HEK293 (cell line): ENCODE measurements at regions not wholly inside any gene's neighbourhood (a gene's known extent, or its start where the extent isn't known, plus 50 kb on each side); places are given as distances from the start of the nearest gene placed in this dataset.

Source experiments
- CTCF ChIA-PET: fragments of 350-600 bp; formaldehyde crosslinking; extraction: SDS; loops from one replicate; lab custom pipeline; 2021; ENCODE audit warnings: antibody characterized with exemption; lab: Yijun Ruan, JAX
- POLR2A ChIA-PET: fragments of 300-600 bp; formaldehyde crosslinking; extraction: SDS; loops from one replicate; lab custom pipeline; 2020; ENCODE audit warnings: antibody characterized with exemption, inconsistent platforms; lab: Yijun Ruan, JAX
- H3K27ac ChIP-seq: fragments of 200-500 bp; sonication (Bioruptor generic); 2 replicates; pipeline ENCODE4 v1.5.1; 2014; ENCODE audit warnings: low read depth, low read length, control low read depth, inconsistent platforms; ENCODE audit errors: extremely low read depth
- H3K36me3 ChIP-seq, 2 experiments: fragments of 200-500 bp in 1 of 2; sonication (Bioruptor generic) in 1 of 2; 1 replicate in 1 of 2; 2 replicates in 1 of 2; pipeline ENCODE4 v1.5.1; 2014 to 2017; ENCODE audit warnings: inconsistent platforms in 2 of 2, low read length in 2 of 2; ENCODE audit not compliant: control insufficient read depth in 2 of 2, insufficient read depth in 1 of 2
- H3K4me1 ChIP-seq: fragments of 200-500 bp; sonication (Bioruptor generic); 2 replicates; pipeline ENCODE4 v1.5.1; 2014; ENCODE audit warnings: mild to moderate bottlenecking, low read length, inconsistent platforms; ENCODE audit not compliant: control insufficient read depth, insufficient read depth
- H3K4me3 ChIP-seq: 2 replicates; pipeline ENCODE4 v1.5.1; 2011; ENCODE audit warnings: low read depth, mild to moderate bottlenecking, control low read depth, low read length, moderate library complexity
- H3K9me3 ChIP-seq: fragments of 200-500 bp; sonication (Bioruptor generic); 2 replicates; pipeline ENCODE4 v1.5.1; 2014; ENCODE audit warnings: low read depth, low read length, inconsistent platforms; ENCODE audit not compliant: control insufficient read depth, insufficient read depth
- GFI1B ChIP-seq: fragments of 450-650 bp; formaldehyde crosslinking; IDR thresholded peaks from 2 replicates; pipeline ENCODE4 v1.5.1; 2016; ENCODE audit warnings: missing biosample characterization, missing genetic modification characterization
- GLI2 ChIP-seq: fragments of 450-650 bp; formaldehyde crosslinking; IDR thresholded peaks from 2 replicates; pipeline ENCODE4; 2017; ENCODE audit warnings: missing biosample characterization, missing genetic modification characterization, low read depth, borderline replicate concordance
- KLF17 ChIP-seq: fragments of 450-650 bp; formaldehyde crosslinking; IDR thresholded peaks from 2 replicates; pipeline ENCODE4 v1.5.1; 2016; ENCODE audit warnings: missing biosample characterization, missing genetic modification characterization
- PATZ1 ChIP-seq: fragments of 450-650 bp; formaldehyde crosslinking; IDR thresholded peaks from 2 replicates; pipeline ENCODE4 v1.5.1; 2016; ENCODE audit warnings: missing biosample characterization, missing genetic modification characterization
- RBAK ChIP-seq: fragments of 450-650 bp; formaldehyde crosslinking; IDR thresholded peaks from 2 replicates; pipeline ENCODE4 v1.5.1; 2016; ENCODE audit warnings: missing biosample characterization, missing genetic modification characterization
- SALL2 ChIP-seq: fragments of 450-650 bp; formaldehyde crosslinking; IDR thresholded peaks from 2 replicates; pipeline ENCODE4 v1.5.0; 2017; ENCODE audit warnings: missing biosample characterization, mild to moderate bottlenecking, missing genetic modification characterization, borderline replicate concordance
- ZBTB7A ChIP-seq: fragments of 450-650 bp; formaldehyde crosslinking; IDR thresholded peaks from 2 replicates; pipeline ENCODE4 v1.5.1; 2016; ENCODE audit warnings: low read depth, missing biosample characterization, missing genetic modification characterization
- ZBTB8A ChIP-seq: fragments of 450-650 bp; formaldehyde crosslinking; IDR thresholded peaks from 2 replicates; pipeline ENCODE4 v1.5.1; 2016; ENCODE audit warnings: missing biosample characterization, missing genetic modification characterization
- ZFHX2 ChIP-seq: fragments of 450-650 bp; formaldehyde crosslinking; conservative IDR thresholded peaks from 2 replicates; pipeline ENCODE4 v1.5.1; 2016; ENCODE audit warnings: missing biosample characterization, missing genetic modification characterization
- ZNF148 ChIP-seq: fragments of 450-650 bp; formaldehyde crosslinking; IDR thresholded peaks from 2 replicates; pipeline ENCODE4 v1.5.0; 2017; ENCODE audit warnings: missing biosample characterization, missing genetic modification characterization, borderline replicate concordance
- ZNF157 ChIP-seq: fragments of 450-650 bp; formaldehyde crosslinking; IDR thresholded peaks from 2 replicates; pipeline ENCODE4 v1.5.1; 2016; ENCODE audit warnings: missing biosample characterization, missing genetic modification characterization
- ZNF16 ChIP-seq: fragments of 450-650 bp; formaldehyde crosslinking; IDR thresholded peaks from 2 replicates; pipeline ENCODE4 v1.5.1; 2016; ENCODE audit warnings: low read depth, missing biosample characterization, missing genetic modification characterization
- ZNF169 ChIP-seq: fragments of 450-650 bp; formaldehyde crosslinking; IDR thresholded peaks from 2 replicates; pipeline ENCODE4 v1.5.1; 2016; ENCODE audit warnings: missing biosample characterization, missing genetic modification characterization
- ZNF223 ChIP-seq: fragments of 450-650 bp; formaldehyde crosslinking; IDR thresholded peaks from 2 replicates; pipeline ENCODE4 v1.5.1; 2016; ENCODE audit warnings: missing biosample characterization, missing genetic modification characterization
- ZNF341 ChIP-seq: fragments of 450-650 bp; formaldehyde crosslinking; IDR thresholded peaks from 2 replicates; pipeline ENCODE4; 2016; ENCODE audit warnings: low read depth, missing biosample characterization, missing genetic modification characterization
- ZNF350 ChIP-seq: fragments of 450-650 bp; formaldehyde crosslinking; IDR thresholded peaks from 2 replicates; pipeline ENCODE4 v1.5.0; 2017; ENCODE audit warnings: missing biosample characterization, mild to moderate bottlenecking, missing genetic modification characterization
- ZNF366 ChIP-seq: fragments of 450-650 bp; formaldehyde crosslinking; conservative IDR thresholded peaks from 2 replicates; pipeline ENCODE4 v1.5.1; 2016; ENCODE audit warnings: missing biosample characterization, missing genetic modification characterization
- ZNF521 ChIP-seq: fragments of 450-650 bp; formaldehyde crosslinking; IDR thresholded peaks from 2 replicates; pipeline ENCODE4 v1.5.1; 2017; ENCODE audit warnings: missing biosample characterization, mild to moderate bottlenecking, missing genetic modification characterization
- ZNF560 ChIP-seq: fragments of 450-650 bp; formaldehyde crosslinking; IDR thresholded peaks from 2 replicates; pipeline ENCODE4 v1.5.1; 2017; ENCODE audit warnings: missing biosample characterization, missing genetic modification characterization, borderline replicate concordance
- ZNF571 ChIP-seq: fragments of 450-650 bp; formaldehyde crosslinking; IDR thresholded peaks from 2 replicates; pipeline ENCODE4 v1.5.0; 2017; ENCODE audit warnings: missing biosample characterization, missing genetic modification characterization
- ZNF629 ChIP-seq: fragments of 450-650 bp; formaldehyde crosslinking; IDR thresholded peaks from 2 replicates; pipeline ENCODE4 v1.5.1; 2017; ENCODE audit warnings: missing biosample characterization, missing genetic modification characterization
- ZNF654 ChIP-seq: fragments of 450-650 bp; formaldehyde crosslinking; IDR thresholded peaks from 2 replicates; pipeline ENCODE4 v1.5.1; 2016; ENCODE audit warnings: low read depth, missing biosample characterization, missing genetic modification characterization
- ZNF660 ChIP-seq: fragments of 450-650 bp; IDR thresholded peaks from 2 replicates; pipeline ENCODE4 v1.5.1; 2018; ENCODE audit warnings: missing biosample characterization, mild to moderate bottlenecking, missing genetic modification characterization
- ZNF704 ChIP-seq: fragments of 450-650 bp; formaldehyde crosslinking; IDR thresholded peaks from 2 replicates; pipeline ENCODE4 v1.5.1; 2016; ENCODE audit warnings: missing biosample characterization, missing genetic modification characterization
- ZNF747 ChIP-seq: fragments of 450-650 bp; formaldehyde crosslinking; IDR thresholded peaks from 2 replicates; pipeline ENCODE4 v1.5.1; 2016; ENCODE audit warnings: missing biosample characterization, missing genetic modification characterization
- ZNF776 ChIP-seq: fragments of 450-650 bp; formaldehyde crosslinking; IDR thresholded peaks from 2 replicates; pipeline ENCODE4 v1.5.0; 2017; ENCODE audit warnings: missing biosample characterization, missing genetic modification characterization, borderline replicate concordance
- ZNF837 ChIP-seq: fragments of 450-650 bp; formaldehyde crosslinking; IDR thresholded peaks from 2 replicates; pipeline ENCODE4 v1.5.1; 2016; ENCODE audit warnings: missing biosample characterization, missing genetic modification characterization
- ZSCAN16 ChIP-seq: fragments of 450-650 bp; formaldehyde crosslinking; IDR thresholded peaks from 2 replicates; pipeline ENCODE4 v1.5.1; 2016; ENCODE audit warnings: missing biosample characterization, missing genetic modification characterization

- TF ChIP-seq ZNF521 (tag by site-specific recombination) (no peak), GFI1B (tag by site-specific recombination) (no peak)
Measured at GRCh38 chr5:89313804-89314588, 431.0 kb upstream of the MEF2C start (continued).

- Histone ChIP-seq H3K9me3 (no peaks in the 10 kb centered on the region), H3K4me3 (no peak overlapping the region), H3K36me3 (no peaks in the 10 kb centered on the region), H3K4me1 (no peaks in the 10 kb centered on the region), H3K27ac (no peak overlapping the region)
- CTCF ChIA-PET = no interaction called here
- POLR2A ChIA-PET = no interaction called here
- TF ChIP-seq ZNF704 (tag by site-specific recombination) (no peak), ZNF571 (tag by site-specific recombination) (no peak), ZNF837 (tag by site-specific recombination) (no peak), PATZ1 (tag by site-specific recombination) (no peak), ZNF169 (tag by site-specific recombination) (no peak), ZNF521 (tag by site-specific recombination) (no peak), ZNF776 (tag by site-specific recombination) (no peak)
Measured at GRCh38 chr5:89313044-89313443, 430.1 kb upstream of the MEF2C start.

- Histone ChIP-seq H3K36me3 (no peaks in the 10 kb centered on the region), H3K9me3 (no peaks in the 10 kb centered on the region), H3K4me1 (no peaks in the 10 kb centered on the region), H3K4me3 (no peak overlapping the region), H3K27ac (no peak overlapping the region)
- TF ChIP-seq ZNF660 (no peak), KLF17 (tag by site-specific recombination) (no peak), SALL2 (tag by site-specific recombination) (no peak), ZNF560 (tag by site-specific recombination) (no peak), ZBTB7A (tag by site-specific recombination) (no peak), ZNF148 (no peak), ZNF16 (tag by site-specific recombination) (no peak), ZNF223 (tag by site-specific recombination) (no peak), RBAK (tag by site-specific recombination) (no peak), ZNF350 (tag by site-specific recombination) (no peak), ZNF629 (tag by site-specific recombination) (no peak), ZNF157 (tag by site-specific recombination) (no peak), ZNF654 (tag by site-specific recombination) (no peak), ZBTB8A (tag by site-specific recombination) (no peak), ZNF341 (no peak), ZSCAN16 (no peak), ZFHX2 (tag by site-specific recombination) (no peak), ZNF747 (tag by site-specific recombination) (no peak), GLI2 (tag by site-specific recombination) (no peak), ZNF366 (no peak)
- POLR2A ChIA-PET = no interaction called here
- CTCF ChIA-PET = no interaction called here
Measured at GRCh38 chr5:89309268-89309667, 426.3 kb upstream of the MEF2C start.
